MM.1S (cell line): ENCODE measurements at regions not wholly inside any gene's neighbourhood (a gene's known extent, or its start where the extent isn't known, plus 50 kb on each side); places are given as distances from the start of the nearest gene placed in this dataset.
A peak's percentile ranks its signal among the peaks of the same experiment; 100 is the strongest.

Experiments used
- DNase-seq: peaks from one replicate; pipeline ENCODE4 v3.0.0-alpha.2; 2015
- H2AFZ ChIP-seq: fragments of 300-600 bp; sonication (generic); 2 replicates; pipeline ENCODE4 v1.6.0; 2016; ENCODE audit warnings: antibody characterized with exemption, low read length
- H3F3A ChIP-seq: fragments of 300-600 bp; sonication (generic); 2 replicates; pipeline ENCODE4 v1.6.1; 2016; ENCODE audit warnings: mild to moderate bottlenecking, antibody characterized with exemption, low read length, moderate library complexity, mixed read lengths; ENCODE audit not compliant: insufficient read depth
- H3K27ac ChIP-seq: fragments of 300-600 bp; sonication (generic); 2 replicates; pipeline ENCODE4 v1.5.1; 2016; ENCODE audit warnings: mild to moderate bottlenecking, low read length
- H3K27me3 ChIP-seq: fragments of 300-600 bp; sonication (generic); replicated peaks from 2 replicates; pipeline ENCODE4 v1.6.0; 2016; ENCODE audit warnings: low read length; ENCODE audit not compliant: insufficient read depth
- H3K36me3 ChIP-seq: fragments of 300-600 bp; sonication (generic); replicated peaks from 2 replicates; pipeline ENCODE4 v1.6.1; 2016; ENCODE audit warnings: mild to moderate bottlenecking, low read length, mixed read lengths; ENCODE audit not compliant: insufficient read depth
- H3K4me1 ChIP-seq: fragments of 300-600 bp; sonication (generic); 2 replicates; pipeline ENCODE4 v1.6.1; 2016; ENCODE audit warnings: low read length, mixed read lengths
- H3K4me2 ChIP-seq: fragments of 300-600 bp; sonication (generic); 2 replicates; pipeline ENCODE4 v1.6.0; 2016; ENCODE audit warnings: low read depth, low read length
- H3K4me3 ChIP-seq: fragments of 300-600 bp; sonication (generic); 2 replicates; pipeline ENCODE4 v1.5.1; 2016; ENCODE audit warnings: low read length, mixed read lengths
- H3K79me2 ChIP-seq: fragments of 300-600 bp; sonication (generic); 2 replicates; pipeline ENCODE4 v1.6.1; 2016; ENCODE audit warnings: mixed run types, low read length, mixed read lengths
- H3K9ac ChIP-seq: fragments of 300-600 bp; sonication (generic); 2 replicates; pipeline ENCODE4 v1.6.1; 2016; ENCODE audit warnings: low read length, mixed read lengths
- H3K9me2 ChIP-seq: fragments of 300-600 bp; sonication (generic); replicated peaks from 2 replicates; pipeline ENCODE4 v1.6.1; 2016; ENCODE audit warnings: mild to moderate bottlenecking, low read length, mixed read lengths; ENCODE audit not compliant: insufficient read depth
- H3K9me3 ChIP-seq: fragments of 300-600 bp; sonication (generic); replicated peaks from 2 replicates; pipeline ENCODE4 v1.6.1; 2016; ENCODE audit warnings: mild to moderate bottlenecking, low read length, mixed read lengths; ENCODE audit not compliant: insufficient read depth
- H4K20me1 ChIP-seq: fragments of 300-600 bp; sonication (generic); 2 replicates; pipeline ENCODE4 v1.6.1; 2016; ENCODE audit warnings: mild to moderate bottlenecking, low read length, moderate library complexity, mixed read lengths; ENCODE audit not compliant: insufficient read depth
- CTCF ChIP-seq: fragments of 300-600 bp; sonication (generic); IDR thresholded peaks from 2 replicates; pipeline ENCODE4 v1.5.1; 2016; ENCODE audit warnings: antibody characterized with exemption, low read length, mixed read lengths
- EZH2 ChIP-seq: fragments of 300-600 bp; sonication (generic); optimal IDR thresholded peaks from 2 replicates; pipeline ENCODE3; 2017; ENCODE audit warnings: low read depth, mild to moderate bottlenecking, antibody characterized with exemption, low read length, mixed read lengths
- EZH2phosphoT487 ChIP-seq: fragments of 300-600 bp; sonication (generic); IDR thresholded peaks from 2 replicates; pipeline ENCODE4 v1.6.1; 2018; ENCODE audit warnings: antibody characterized with exemption, low read length

- Histone ChIP-seq H3F3A (peaks cover 20% of the 10 kb centered on the region), H2AFZ (no peak overlapping the region), H3K4me2 (peak overlapping the region; percentile 16; the same call in 1 of the 2 replicates), H3K9ac (no peak overlapping the region), H3K9me2 (no peaks in the 10 kb centered on the region), H3K27me3 (no peaks in the 10 kb centered on the region), H3K27ac (no peak overlapping the region), H4K20me1 (no peaks in the 10 kb centered on the region), H3K9me3 (no peaks in the 10 kb centered on the region), H3K36me3 (no peaks in the 10 kb centered on the region), H3K4me1 (peaks cover 36% of the 10 kb centered on the region), H3K79me2 (no peaks in the 10 kb centered on the region), H3K4me3 (no peak overlapping the region)
- TF ChIP-seq CTCF (no peak), EZH2 (no peak), EZH2phosphoT487 (no peak)
- peak; percentile 60 for DNase-seq
Measured at GRCh38 chr7:81648716-81649115, 121.1 kb downstream of the HGF start.

GRCh38 chr7:81645435-81645834 lies 124.4 kb downstream of the HGF start:
- H3K9ac ChIP-seq: peak overlapping the region; percentile 10; the same call in 1 of the 2 replicates
- no peaks in the 10 kb centered on the region for H3K9me2 ChIP-seq
- no peak overlapping the region for H3K4me3 ChIP-seq
- H3K4me2 ChIP-seq: peak overlapping the region; percentile 56
- 0 out of 2 replicates have a peak overlapping the region, but pooled peaks have one; percentile 2 for H2AFZ ChIP-seq
- H3K27ac ChIP-seq: peak overlapping the region; percentile 66; the same call in 1 of the 2 replicates
- peaks cover 38% of the 10 kb centered on the region for H3F3A ChIP-seq
- no peaks in the 10 kb centered on the region for H3K27me3 ChIP-seq
- no peaks in the 10 kb centered on the region for H3K9me3 ChIP-seq
- H4K20me1 ChIP-seq: no peaks in the 10 kb centered on the region
- no peaks in the 10 kb centered on the region for H3K79me2 ChIP-seq
- peaks cover 49% of the 10 kb centered on the region for H3K4me1 ChIP-seq
- TF ChIP-seq EZH2 (no peak), EZH2phosphoT487 (no peak), CTCF (no peak)
- no peaks in the 10 kb centered on the region for H3K36me3 ChIP-seq
- peak; percentile 94 for DNase-seq

- peak overlapping the region; percentile 28; the same call in 1 of the 2 replicates for H3K4me3 ChIP-seq
- DNase-seq: peak; percentile 95
- TF ChIP-seq CTCF (no peak), EZH2phosphoT487 (no peak), EZH2 (no peak)
- H3K9ac ChIP-seq: peak overlapping the region; percentile 24; the same call in 1 of the 2 replicates
- H3K79me2 ChIP-seq: no peaks in the 10 kb centered on the region
- peak overlapping the region; percentile 56; the same call in 1 of the 2 replicates for H2AFZ ChIP-seq
- H3K4me1 ChIP-seq: peaks cover 34% of the 10 kb centered on the region
- H4K20me1 ChIP-seq: no peaks in the 10 kb centered on the region
- H3K9me3 ChIP-seq: no peaks in the 10 kb centered on the region
- H3F3A ChIP-seq: peaks cover 38% of the 10 kb centered on the region
- no peaks in the 10 kb centered on the region for H3K36me3 ChIP-seq
- H3K9me2 ChIP-seq: no peaks in the 10 kb centered on the region
- no peaks in the 10 kb centered on the region for H3K27me3 ChIP-seq
- H3K4me2 ChIP-seq: peak overlapping the region; percentile 63
- H3K27ac ChIP-seq: peak overlapping the region; percentile 86
Measured at GRCh38 chr7:81641873-81642272, 128.0 kb downstream of the HGF start.
